GM19240 (cell line): ENCODE measurements at regions not wholly inside any gene's neighbourhood (a gene's known extent, or its start where the extent isn't known, plus 50 kb on each side); places are given as distances from the start of the nearest gene placed in this dataset.

ENCODE experiments used
- DNase-seq: peaks from one replicate; pipeline ENCODE4 v3.0.0; 2011; ENCODE audit warnings: low spot score; ENCODE audit not compliant: insufficient read length

DNA sequence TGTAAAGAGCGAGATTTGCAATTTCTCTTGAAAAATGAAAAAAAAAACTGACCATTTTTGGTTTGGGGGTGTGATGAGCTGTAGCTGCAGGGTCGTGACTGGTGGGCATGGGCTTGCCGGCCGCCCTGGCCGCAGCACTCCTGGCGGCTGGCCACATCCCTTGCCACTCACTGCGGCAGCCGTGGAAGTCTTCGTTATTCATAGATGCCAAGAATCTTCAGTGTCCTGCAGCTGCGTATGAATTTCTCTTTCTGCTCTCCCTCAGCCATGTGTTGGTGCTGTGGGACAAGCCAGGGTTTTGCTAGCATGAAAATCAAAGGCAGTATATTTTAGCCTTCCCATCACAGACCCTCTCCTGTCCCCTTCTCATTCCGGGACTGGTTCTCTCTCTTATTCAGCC lies 151.7 kb upstream of the TSHZ3 start:
- no peak for DNase-seq

DNA sequence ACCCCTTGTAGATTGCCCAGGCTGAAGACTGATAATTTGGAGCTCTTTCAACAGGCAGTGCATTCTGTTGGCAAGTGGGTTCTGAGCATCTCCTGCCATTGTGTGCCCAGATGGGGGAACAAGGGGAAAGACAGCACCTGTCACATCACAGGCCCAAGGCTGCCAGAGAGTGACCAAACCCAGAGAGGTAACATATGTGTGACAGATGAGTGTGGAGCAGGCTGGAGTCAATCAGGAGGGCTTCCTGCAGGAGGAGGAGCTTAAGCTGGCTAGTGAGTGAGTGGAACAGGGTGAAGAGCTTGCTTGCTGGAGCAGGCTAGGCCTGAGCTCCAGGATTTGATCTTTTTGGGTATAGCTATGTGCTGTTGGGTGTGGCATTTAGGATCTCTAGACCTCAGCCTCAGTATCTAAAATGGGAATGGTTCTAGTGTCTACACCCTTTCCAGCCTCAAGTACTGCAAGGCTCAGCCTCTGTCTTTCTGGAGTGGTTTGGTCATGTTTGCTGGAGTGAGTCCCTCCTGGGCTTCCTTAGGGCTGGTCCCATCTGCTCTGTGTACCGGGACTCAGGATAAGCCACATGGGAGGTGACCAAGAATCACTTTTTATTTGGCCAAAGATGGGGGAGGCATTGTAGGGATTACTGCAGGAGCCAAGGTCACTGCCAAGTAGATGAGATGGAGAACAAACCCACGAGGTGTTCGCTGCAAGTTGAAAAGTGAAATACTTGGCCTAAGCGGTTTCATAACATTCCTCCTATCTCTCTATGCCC lies 152.4 kb upstream of the TSHZ3 start:
- DNase-seq: no peak

DNA sequence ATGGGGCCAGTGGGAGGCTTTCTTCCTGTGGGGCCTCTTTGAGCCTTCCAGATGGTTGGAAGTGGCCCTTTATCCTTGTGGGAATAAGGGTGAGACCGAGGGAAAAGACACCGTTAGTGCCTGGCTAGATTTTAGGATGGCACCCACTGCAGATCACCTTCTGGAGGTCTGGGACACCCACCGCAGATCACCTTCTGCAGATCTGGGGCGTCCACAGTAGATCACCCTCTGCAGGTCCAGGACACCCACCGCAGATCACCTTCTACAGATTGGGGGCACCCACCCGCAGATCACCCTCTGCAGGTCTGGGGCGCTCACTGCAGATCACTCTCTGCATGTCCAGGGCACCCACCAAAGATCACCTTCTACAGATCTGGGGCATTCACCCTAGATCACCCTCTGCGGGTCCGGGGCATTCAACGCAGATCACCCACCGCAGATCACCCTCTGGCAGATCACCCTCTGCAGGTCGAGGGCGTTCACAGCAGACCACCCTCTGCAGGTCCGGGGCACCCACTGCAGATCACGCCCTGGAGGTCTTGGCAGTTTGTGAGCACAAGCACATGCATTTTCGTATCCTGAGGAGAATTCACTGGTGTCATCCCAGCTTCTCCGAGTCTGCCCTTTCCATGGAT lies 153.4 kb upstream of the TSHZ3 start:
- DNase-seq: no peak

DNA sequence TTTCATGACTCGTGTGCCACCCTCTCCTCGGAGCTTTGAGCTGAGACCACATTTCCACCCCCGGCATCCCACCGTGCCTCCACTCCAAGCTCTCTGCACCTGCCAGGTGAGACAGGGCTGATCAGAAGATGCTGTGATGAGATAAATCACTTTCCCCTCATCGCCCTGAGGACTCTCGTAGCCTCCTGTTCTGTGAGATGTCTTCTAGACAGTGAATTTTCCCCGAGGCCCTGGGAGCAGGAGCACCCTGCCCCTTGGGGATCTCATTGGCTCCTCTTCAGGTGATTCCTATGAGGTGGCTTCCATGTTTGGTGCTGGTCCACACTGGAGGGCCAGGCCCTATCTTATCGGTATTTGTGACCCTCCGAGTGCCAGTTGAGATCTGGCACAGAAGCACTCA lies 154.0 kb upstream of the TSHZ3 start:
- DNase-seq: no peak

DNA sequence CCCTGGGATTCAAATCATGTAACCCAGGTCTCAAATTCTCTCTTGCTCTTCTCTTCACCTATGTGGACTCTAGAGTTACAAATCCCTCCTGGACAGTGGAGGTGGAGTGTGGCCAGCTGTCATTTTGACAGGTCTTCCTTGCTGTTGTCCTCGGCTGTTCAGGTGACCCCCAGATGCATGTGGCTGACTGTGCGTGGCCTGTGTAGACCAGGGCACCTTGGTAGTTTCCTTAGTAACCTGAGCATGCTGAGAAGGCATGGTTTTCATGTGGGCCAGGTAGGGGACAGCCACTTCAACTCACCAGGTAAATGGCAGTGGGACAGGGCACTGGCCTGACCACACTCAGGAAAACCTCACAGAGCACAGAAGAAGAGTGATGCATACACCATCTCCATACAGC lies 155.0 kb upstream of the TSHZ3 start:
- no peak for DNase-seq

DNA sequence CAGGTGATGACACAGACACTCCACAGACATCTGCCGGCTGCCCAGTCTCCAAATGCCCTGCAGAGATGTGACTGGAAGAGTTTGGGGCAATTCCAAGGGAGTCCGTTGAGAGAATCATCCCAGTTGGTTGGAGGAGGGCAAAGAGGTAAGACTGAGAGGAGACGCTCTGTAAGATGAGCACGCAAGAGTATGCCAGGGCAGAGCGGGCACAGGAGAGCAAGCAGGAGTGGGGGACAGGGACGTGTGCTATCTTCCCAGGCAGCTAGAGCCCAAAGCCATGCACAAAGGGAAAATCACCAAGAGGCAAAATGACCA lies 156.3 kb upstream of the TSHZ3 start:
- no peak for DNase-seq

DNA sequence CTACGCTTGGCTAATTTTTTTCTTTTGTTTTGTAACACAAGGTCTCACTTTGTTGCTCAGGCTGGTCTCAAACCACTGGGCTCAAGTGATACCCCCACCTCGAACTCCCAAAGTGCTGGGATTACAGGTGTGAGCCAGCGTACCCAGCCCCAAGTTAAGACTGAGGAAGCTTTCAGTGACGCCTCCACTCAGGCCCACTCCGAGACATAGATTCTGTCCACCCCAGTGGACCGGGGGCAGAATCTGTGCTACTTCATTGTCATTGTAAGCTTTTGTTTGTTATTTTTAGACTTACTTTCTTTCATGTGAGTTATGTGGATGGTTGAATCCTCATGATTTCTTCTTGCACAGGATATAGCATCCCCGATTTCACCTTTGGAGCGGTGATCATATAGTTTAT lies 156.9 kb upstream of the TSHZ3 start:
- DNase-seq: no peak

DNA sequence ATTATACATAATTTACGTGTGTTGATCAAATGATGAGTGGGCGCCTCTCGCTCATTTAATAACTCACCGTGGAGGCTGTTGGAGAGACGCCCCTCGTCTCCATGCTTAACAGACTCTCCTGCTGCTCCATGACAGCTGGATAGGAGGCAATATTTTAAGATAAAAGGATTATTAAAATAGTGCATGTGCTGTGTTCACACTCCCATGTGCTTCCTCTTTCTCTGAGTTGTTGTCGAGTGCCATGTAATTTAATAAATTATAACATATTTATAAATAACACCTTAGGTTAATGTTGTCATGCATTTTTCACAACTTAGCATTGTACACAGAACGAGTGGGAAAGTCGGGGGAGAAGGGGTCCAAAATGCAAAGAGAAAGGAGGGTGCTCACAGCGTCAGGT lies 161.4 kb upstream of the TSHZ3 start:
- no peak for DNase-seq

DNA sequence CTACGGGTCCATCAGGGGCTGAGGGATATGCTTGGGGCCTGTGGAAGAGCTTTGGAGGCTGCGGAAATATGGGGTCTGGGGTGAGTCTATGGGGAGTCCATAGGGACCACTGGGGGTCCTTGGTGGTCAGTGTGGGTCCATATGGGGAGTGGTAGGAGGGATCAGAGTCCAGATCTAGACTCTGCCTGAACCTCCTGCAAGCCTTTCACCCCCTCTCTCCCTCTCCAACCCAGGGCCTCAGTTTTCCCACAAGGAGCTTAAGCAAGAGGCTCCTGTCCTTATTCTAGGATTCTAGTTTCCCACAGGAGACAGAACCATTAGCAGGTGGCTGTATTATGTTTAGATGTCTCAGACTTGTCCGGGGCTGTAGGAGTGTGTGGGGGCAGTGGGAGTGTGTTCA lies 161.9 kb upstream of the TSHZ3 start:
- no peak for DNase-seq

DNA sequence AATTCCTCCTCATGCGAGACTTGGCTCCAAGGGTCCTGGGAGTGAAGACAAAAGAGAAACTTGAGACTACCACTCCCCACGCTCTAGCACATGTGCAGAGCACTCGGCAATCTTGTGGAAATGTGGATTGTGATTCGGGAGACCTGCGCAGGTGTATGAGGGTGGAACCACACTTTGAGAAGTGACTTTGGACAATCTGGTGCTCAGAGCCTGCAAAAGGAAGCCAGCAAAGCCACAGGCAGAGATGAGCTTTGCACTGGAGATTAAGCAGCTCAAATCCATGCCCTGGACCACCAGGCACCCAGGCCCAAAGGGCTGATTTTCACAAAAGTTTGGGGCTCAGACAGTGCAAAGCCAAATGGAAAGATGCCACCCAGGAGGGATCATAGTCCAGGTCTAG lies 162.5 kb upstream of the TSHZ3 start:
- DNase-seq: no peak

DNA sequence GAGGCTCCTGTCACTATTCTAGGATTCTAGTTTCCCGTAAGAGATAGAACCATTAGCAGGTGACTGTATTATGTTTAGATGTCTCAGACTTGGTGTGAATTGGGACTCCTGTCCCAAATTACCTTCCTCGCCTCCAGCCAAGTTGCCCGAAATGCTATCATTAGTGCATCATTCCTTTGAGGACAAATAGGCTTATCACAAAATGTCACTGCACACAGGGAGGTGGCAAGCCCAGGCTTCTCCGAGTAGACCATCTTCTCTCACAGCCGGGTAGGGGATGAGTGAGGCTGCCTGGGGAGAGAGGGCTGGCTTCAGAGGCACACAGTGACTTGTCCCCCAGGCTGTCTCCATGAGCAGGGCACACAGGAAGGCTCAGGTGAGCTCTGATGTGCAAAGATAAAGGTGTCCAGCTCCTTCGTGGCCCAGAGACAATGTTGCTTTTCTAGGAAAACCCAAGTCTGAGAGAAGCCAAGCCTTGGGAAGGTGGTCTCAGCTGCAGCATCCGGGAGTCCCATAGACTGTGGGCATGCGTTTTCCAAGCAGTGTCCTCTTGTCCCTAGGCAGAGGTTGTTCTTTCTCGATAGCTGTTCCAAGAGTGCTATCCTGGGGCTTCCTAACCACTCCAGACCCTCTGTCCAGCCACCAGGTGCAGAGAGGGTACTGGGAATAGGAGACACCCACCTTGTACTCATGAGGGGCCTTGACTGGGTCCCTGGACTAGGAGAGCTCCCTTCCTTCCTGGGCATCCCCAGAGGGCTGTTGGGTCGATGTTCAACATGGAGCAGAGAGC lies 163.1 kb upstream of the TSHZ3 start:
- no peak for DNase-seq

DNA sequence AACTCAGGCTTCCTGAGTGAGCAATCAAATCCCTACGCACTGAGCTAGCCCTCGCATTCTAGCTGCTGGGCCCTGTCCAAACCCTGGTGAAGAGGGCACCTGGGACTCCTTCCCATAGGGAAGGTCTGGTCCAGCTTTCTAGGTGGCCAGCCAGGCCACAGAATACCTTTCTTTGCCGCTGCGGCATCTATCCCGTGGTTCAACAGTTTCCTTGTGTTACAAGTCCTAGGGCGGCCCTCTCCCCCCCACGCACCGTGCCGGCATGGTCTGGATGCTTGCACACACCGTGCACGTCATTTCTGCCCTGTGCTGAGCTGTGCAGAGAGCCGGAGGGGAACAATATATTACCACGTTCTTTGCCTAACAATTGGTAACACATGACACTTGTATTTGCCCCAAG lies 164.6 kb upstream of the TSHZ3 start:
- no peak for DNase-seq

DNA sequence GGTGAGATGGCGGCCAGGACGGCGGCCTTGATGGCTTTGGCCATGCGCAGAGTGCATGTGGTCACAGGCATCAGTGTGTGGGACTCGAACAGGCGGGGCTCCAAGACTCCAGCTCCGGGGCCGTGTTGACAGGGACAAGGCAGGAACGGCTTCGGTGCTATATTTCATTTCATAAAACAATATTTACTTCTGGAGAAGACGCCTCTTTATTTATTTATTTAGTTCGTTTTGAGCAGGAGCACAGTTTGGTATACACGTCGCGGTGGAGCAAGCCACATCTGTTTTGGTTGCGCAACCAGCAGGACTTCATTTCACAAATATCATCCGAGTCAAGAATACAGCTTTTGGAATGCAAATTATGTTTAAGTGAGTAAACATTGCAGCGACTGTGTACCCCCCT lies 166.7 kb upstream of the TSHZ3 start:
- no peak for DNase-seq

DNA sequence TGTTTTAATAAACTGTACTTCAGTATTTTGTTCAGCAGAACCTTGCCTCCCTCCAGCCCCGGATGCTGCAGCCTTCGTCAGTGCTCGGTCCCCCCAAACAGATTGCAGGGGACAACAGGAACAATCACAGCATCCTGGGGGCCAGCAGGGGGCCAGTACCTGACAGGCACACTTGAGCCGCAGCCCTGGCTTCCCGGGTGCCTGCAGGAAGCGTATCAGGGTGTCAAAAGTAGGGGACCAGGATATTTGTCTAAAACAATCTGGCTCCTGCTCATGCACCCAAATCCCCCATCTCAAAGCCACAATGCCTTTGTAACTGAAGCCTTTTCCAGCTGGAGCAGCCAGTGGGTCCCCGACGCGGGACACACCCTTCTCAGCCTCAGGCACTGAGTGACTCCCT lies 167.5 kb upstream of the TSHZ3 start:
- DNase-seq: no peak

DNA sequence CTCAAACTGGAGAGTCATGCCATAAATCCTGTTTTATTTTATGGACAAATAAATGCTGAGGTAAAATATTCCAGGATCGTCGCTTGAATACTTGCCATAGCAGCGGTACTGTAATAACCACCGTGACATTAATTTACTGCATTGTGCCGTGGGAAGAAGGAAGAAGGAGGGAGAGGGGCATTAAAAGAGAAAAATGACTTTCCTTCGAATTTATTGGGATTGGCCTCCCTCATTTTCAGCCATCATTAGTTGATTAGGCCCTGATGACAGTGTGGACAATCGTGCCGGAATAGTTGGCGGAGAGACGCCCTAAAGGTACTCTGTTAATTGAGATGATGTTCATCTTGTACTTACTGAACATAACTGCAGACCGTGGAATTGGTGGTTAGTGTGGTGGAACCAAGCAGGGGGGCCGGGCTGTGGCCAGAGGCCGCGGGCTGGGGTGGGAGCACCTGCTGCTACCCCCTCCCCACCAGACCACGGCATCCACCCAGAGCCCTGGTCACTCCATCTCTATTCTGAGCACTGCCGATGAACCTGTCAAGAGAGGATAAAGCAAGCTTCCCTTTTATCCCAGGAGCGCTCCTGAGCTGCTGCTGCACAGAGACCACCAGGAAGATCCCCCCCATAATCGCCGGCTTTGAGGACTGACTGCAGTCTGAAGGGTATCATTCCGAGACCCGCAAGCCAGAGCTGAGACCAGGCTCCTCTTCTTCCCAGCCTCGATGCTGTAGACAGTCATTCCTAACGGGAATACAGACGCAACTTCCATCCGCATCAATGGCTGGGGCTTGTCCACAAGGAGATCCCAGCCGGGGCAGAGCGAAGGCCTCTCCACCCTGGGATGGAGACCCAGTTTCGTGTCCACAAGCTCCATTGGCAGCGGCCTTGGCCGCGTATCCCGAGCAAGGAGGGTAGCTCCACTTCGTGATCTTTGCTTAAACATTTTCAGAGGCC lies 168.3 kb upstream of the TSHZ3 start:
- DNase-seq: no peak

DNA sequence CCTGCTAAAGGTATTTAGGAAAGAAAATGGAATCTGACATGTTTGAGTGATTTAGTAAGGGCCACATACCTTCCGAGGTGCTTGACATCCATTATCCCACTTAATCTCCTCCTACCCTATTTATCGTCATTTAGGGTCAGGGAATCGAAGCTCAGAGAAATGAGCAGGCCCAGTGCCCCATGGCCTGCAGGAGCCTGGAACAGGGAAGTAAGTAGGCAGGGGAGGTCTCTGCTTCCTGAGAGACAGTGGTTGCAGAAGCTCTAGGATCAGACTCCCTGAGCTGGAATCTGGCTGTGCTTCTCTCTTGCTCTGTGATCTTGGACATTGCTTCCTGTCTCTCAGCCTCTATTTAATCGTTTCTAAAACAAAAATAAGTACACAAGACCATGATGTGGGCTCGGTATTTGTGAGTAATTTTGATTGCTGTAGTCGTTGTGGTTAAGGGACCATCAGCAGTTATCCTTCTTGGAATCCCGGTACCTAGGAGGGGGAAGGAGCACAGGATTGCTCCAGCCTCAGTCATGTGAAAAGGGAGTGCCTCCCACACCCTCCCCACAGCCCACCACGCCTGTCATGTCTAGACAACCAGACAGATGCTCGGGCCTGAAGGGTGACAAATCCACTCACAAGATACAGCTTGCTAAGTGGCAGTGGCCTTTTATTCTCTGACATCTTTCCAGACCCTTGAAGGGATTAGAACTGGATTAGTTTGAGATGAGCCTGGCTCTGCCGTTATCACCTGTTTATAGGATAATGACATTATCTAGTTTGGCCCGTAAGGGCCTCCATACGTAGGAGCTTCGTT lies 169.2 kb upstream of the TSHZ3 start:
- no peak for DNase-seq

DNA sequence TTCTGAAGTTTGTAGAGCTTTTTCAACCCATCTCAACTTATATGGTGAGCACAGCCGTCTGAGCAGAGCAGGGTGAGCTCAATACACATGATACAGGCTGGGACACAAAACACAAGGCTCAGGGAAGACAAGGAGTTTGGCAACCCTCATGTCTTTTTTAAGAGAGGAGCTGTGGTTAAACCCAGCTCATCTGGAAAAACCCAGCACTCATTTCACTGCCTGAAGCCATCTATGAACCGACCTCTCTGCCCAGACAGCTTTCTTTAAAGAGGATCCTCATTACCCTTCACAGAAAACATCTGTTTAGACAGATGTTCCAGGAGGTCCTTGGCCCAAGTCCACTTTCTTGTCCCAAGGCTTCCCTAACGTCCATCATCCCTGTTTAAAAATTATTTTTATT lies 170.0 kb upstream of the TSHZ3 start:
- no peak for DNase-seq

DNA sequence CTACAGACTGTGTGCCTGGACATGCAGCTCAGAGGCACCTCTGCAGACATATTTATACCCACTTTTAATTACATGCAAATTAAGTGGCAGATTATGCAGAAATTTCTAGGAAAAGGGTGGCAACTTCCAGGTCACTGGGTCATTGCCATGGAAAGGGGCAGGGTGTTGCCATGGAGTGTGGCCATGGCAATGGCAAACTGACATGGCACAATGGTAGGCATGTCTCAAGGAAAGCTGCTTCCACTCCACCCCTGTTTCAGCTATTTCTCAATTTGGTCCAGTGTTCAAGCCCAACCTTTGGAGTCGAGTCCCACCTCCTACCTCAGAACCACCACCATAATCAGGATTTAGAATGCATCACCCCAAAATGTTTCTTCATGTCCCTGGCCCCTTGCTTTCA lies 170.7 kb upstream of the TSHZ3 start:
- DNase-seq: no peak

DNA sequence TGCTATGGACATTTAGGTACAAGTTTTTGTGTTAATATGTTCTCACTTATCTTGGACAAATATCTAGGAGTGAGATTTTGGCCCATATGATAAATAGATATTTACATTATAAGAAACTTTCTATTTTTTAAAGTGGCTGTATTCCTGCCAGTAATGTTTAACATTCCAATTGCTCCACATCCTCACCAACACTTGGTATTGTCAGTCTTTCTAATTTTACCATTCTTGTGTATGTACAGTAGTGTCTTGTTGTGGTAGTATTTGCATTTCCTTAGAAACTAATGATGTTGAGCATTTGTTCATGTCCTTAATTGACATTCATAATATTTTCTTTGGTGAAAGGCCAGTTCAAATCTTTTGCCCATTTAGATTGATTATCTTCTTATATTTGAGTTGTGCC lies 171.4 kb upstream of the TSHZ3 start:
- no peak for DNase-seq

DNA sequence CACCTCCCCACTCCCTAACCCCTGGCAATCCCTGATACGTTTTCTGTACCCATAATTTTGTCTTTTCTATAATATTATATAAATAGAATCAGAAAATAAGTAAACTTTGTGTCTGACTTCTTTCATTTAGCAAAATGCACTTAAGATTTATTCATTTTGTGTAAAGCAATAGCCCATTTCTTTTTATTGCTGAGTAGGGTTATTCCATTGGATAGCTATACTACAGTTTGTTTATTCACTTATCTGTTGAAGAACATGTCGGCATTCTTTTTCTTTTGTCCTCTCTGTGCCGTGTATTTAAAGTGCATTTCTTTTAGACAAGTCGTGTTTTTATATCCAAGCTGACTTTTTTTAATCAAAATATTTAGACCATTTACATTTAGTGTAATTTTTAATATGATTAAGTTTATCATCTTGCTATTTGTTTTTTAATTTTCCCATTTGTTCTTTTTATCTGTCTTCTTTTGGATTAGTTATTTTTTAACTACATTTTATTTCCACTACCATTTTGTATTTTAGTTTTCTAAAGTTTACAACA lies 176.4 kb upstream of the TSHZ3 start:
- DNase-seq: no peak

DNA sequence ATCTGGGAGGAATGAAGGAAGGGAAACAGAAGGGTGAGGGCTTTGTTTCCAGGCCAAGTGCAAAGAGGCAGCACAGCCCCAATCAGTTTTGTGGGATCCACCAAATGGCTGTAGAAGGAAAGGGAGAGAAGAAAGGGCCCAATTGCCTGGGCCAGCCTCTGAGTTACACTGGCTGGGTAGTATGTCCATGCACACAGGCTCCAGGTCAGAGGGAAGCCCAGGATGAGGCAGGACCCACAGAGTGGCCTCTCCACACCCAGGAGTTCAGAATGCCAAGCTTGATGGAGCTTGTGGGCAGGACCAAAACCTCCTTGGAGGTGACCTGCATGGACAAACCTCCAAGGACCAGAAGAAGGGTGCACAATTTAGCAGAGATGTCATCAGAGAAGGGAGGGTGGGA lies 178.2 kb upstream of the TSHZ3 start:
- no peak for DNase-seq
